Testis (tissue), 2 donors: ENCODE measurements at regions not wholly inside any gene's neighbourhood (a gene's known extent, or its start where the extent isn't known, plus 50 kb on each side); places are given as distances from the start of the nearest gene placed in this dataset.

Source experiments
- DNase-seq: peaks from one replicate; pipeline ENCODE4 v3.0.0-alpha.2; 2019
- H3K27ac ChIP-seq, 2 donors: fragments of 200-600 bp; sonication (generic); one replicate each; pipeline ENCODE4 v1.5.1; 2019
- H3K27me3 ChIP-seq: fragments of 200-600 bp; sonication (generic); one replicate; pipeline ENCODE4 v1.5.1; 2019
- H3K36me3 ChIP-seq: fragments of 200-600 bp; sonication (generic); one replicate; pipeline ENCODE4 v1.5.1; 2017; ENCODE audit warnings: low read depth; ENCODE audit errors: missing control alignments
- H3K4me1 ChIP-seq: fragments of 200-600 bp; sonication (generic); one replicate; pipeline ENCODE4 v1.5.1; 2019
- H3K4me3 ChIP-seq, 2 donors: fragments of 200-600 bp; sonication (generic); one replicate each; pipeline ENCODE4 v1.5.1; 2017 to 2019
- H3K9me3 ChIP-seq: fragments of 200-600 bp; sonication (generic); one replicate; pipeline ENCODE4 v1.5.1; 2017
- POLR2A ChIP-seq: fragments of 450-650 bp; IDR thresholded peaks from one replicate; pipeline ENCODE4 v1.6.1; 2017; ENCODE audit warnings: antibody characterized with exemption, mild to moderate bottlenecking, moderate library complexity
- WGBS, 2 donors: methylation state at CpG; one replicate each; pipeline ENCODE4 v1.1.5; 2018; 5-methylcytosine and 5-hydroxymethylcytosine counted together
- intact Hi-C: fragments of 100-400 bp; cut with DNase I; formaldehyde crosslinking; loops from one replicate; pipeline ENCODE4 v1.15.1; 2023; ENCODE audit warnings: low total_unique reads
- TF ChIP-seq, protein P1 (sequence below), 3 experiments: fragments of 450-650 bp in 2 of 3; fragments of 200-600 bp in 1 of 3; sonication (generic) in 1 of 3; IDR thresholded peaks; one replicate each; pipeline ENCODE4 v1.5.1; 2016 to 2019; ENCODE audit warnings: antibody characterized with exemption in 3 of 3, mild to moderate bottlenecking in 2 of 3, moderate library complexity in 1 of 3

- 82 to 89% methylated on average over 8 of the region's 8 CpGs for WGBS, 2 donors
- no peaks in the 10 kb centered on the region for H3K4me1 ChIP-seq
- TF ChIP-seq, protein P1, sequence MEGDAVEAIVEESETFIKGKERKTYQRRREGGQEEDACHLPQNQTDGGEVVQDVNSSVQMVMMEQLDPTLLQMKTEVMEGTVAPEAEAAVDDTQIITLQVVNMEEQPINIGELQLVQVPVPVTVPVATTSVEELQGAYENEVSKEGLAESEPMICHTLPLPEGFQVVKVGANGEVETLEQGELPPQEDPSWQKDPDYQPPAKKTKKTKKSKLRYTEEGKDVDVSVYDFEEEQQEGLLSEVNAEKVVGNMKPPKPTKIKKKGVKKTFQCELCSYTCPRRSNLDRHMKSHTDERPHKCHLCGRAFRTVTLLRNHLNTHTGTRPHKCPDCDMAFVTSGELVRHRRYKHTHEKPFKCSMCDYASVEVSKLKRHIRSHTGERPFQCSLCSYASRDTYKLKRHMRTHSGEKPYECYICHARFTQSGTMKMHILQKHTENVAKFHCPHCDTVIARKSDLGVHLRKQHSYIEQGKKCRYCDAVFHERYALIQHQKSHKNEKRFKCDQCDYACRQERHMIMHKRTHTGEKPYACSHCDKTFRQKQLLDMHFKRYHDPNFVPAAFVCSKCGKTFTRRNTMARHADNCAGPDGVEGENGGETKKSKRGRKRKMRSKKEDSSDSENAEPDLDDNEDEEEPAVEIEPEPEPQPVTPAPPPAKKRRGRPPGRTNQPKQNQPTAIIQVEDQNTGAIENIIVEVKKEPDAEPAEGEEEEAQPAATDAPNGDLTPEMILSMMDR (IDR thresholded peaks at IDR 0.05): no peak
- TF ChIP-seq POLR2A: no peak
Observed at GRCh38 chr14:100416081-100416680, 93.0 kb downstream of the SLC25A47 start.

DNA sequence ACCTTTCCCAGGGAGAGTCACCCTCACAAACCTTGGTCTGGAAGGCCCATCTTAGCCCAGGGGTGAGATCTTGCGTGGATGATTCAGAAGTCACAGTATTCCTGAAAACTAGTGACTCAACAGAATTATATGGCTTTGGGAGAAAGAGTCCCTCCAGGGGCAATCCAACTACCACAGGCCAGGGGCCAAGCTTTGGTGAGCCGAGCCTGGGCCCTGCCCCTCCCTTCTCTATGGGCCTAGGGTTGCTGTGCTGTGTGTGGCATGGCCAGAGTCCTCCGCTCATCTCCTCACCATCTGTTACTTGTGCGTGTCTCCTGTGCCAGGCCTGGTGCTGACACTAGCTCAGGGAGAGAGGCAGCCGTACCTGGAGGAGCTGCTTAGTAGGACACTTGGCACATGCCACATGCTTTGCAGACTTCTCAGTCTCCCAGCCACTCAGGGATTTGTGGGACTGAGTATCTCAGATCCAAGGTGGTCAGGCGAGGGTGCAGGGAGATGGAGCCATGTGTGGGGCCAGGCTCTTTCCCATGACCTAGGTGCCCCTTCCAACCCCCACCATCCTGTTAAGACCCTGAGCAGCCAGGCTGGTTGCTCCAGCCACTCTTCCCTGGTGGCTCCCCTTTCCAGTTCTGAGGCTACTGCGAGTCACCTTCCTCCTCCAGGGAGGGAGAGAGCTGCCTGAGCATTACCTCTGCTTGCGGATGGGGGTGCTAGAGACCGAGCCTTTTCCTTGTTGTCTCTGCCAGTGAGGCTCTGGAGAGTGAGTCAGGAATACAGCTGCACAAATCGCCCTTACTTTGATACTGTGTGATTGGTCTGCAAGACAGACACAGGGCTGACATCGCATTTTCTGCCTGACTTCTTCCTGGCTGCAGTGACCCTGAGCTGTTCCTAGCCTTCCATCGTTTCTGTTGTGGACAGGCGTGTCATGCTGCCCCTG, 94.1 kb downstream of the SLC25A47 start:
- Histone ChIP-seq H3K27ac (no peak overlapping the region), H3K36me3 (no peaks in the 10 kb centered on the region), H3K27me3 (no peaks in the 10 kb centered on the region), H3K9me3 (no peaks in the 10 kb centered on the region), H3K4me1 (no peaks in the 10 kb centered on the region), H3K4me3 (no peak overlapping the region)
- DNase-seq: peak; percentile 72
- no peak for TF ChIP-seq POLR2A
- TF ChIP-seq, protein P1 (IDR thresholded peaks at IDR 0.05): peak; percentile 29 to 44 (median 44)
- intact Hi-C loops: no loop called here
- WGBS, 2 donors: 53 to 58% methylated on average over 11 to 13 of the region's 13 CpGs

More at GRCh38 chr14:100416081-100416680, 93.0 kb downstream of the SLC25A47 start:
- no peak overlapping the region for H3K4me3 ChIP-seq
- no peaks in the 10 kb centered on the region for H3K27me3 ChIP-seq
- intact Hi-C loops: no loop called here
- no peak overlapping the region for H3K27ac ChIP-seq
- no peak for DNase-seq
- no peaks in the 10 kb centered on the region for H3K9me3 ChIP-seq
- H3K36me3 ChIP-seq: no peaks in the 10 kb centered on the region

DNA sequence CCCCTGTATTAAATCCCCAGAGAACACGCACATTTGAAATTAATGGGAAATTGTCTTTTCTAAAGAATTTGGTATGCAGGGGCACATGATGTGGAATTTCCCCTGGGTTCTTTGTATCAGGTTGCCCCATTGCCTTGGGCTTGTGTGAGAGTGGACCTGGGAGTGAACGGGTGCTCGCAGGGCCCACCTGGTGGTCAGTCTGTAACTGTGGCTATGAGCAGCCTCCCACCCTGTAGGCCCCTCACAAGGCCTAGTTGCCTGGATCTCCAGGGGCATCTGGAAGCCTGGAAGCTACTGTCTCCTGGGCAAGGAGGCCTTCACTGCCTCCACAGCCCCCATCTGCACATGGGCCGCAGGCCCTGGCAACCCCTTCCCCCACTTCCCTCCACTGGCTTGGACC, 96.7 kb downstream of the SLC25A47 start:
- H3K4me1 ChIP-seq: no peaks in the 10 kb centered on the region
- no peak for DNase-seq
- H3K36me3 ChIP-seq: no peaks in the 10 kb centered on the region
- 93 to 97% methylated on average over 4 of the region's 4 CpGs for WGBS, 2 donors
- intact Hi-C loops: no loop called here
- no peaks in the 10 kb centered on the region for H3K9me3 ChIP-seq
- H3K27ac ChIP-seq: no peak overlapping the region
- no peaks in the 10 kb centered on the region for H3K27me3 ChIP-seq
- TF ChIP-seq POLR2A: no peak
- TF ChIP-seq, protein P1 (IDR thresholded peaks at IDR 0.05): no peak
- no peak overlapping the region for H3K4me3 ChIP-seq

DNA sequence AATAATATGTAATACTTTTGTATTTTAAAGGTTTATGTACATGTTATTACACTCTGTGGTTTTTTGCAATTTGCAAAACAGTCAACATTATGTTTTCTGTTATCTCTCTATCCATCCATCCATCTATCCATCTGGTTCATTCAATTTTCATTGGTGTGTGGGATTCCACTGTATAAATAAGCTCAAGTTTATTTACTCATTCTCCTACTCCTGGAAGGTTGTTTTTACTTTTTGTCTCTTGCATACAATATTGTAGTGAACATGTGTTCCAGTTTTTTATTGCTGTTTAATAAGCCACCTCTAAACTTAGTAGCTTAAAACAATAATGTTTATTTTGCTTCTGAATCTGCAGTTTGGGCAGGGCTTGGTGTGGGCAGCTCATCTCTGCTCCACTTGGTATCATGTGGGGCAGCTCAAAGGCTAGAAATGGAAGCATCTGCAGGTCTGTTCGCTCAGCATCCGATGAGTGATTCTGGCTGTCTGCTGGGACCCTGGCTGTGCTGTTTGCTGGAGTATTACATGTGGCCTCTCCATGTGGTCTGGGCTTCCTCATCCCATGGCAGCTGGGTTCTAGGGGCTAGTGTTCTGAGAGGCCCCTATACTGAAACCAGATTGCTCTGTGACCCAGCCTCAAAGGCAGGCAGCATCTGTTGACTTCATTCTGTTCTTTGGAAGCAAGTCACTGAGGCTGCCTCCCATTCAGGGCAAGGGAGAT, 98.8 kb downstream of the SLC25A47 start:
- Histone ChIP-seq H3K27me3 (no peaks in the 10 kb centered on the region), H3K4me3 (no peak overlapping the region), H3K4me1 (no peaks in the 10 kb centered on the region), H3K27ac (no peak overlapping the region), H3K9me3 (no peaks in the 10 kb centered on the region), H3K36me3 (no peaks in the 10 kb centered on the region)
- DNase-seq: no peak
- TF ChIP-seq, protein P1 (IDR thresholded peaks at IDR 0.05): no peak
- no peak for TF ChIP-seq POLR2A
- WGBS, 2 donors: 48 to 58% methylated on average over 2 of the region's 2 CpGs
- intact Hi-C loops: no loop called here
